ENCODE measurements at regions not wholly inside any gene's neighbourhood (a gene's known extent, or its start where the extent isn't known, plus 50 kb on each side); places are given as distances from the start of the nearest gene placed in this dataset.

GRCh38 chr12:131637986-131638385, 72.9 kb upstream of the SFSWAP start:
- Histone ChIP-seq H3K27ac (no peak overlapping the region), H3K4me1 (no peaks in the 10 kb centered on the region), H3K9me3 (no peaks in the 10 kb centered on the region), H3K4me3 (no peak overlapping the region), H3K27me3 (no peaks in the 10 kb centered on the region), H3K36me3 (no peaks in the 10 kb centered on the region)
- DNase-seq, result no peak
- no peak for TF ChIP-seq POLR2A (IDR thresholded peaks at IDR 0.05)
- TF ChIP-seq CTCF (IDR thresholded peaks at IDR 0.05), result no peak
- intact Hi-C loops (cut with DNase I; ENCODE audit: low total_unique reads), result no loop called here

- Histone ChIP-seq H3K4me1 (no peaks in the 10 kb centered on the region), H3K9me3 (no peaks in the 10 kb centered on the region), H3K27me3 (no peaks in the 10 kb centered on the region), H3K27ac (no peak overlapping the region), H3K4me3 (no peak overlapping the region), H3K36me3 (no peaks in the 10 kb centered on the region)
- intact Hi-C loops (cut with DNase I; ENCODE audit: low total_unique reads), result no loop called here
- no peak for DNase-seq
- TF ChIP-seq CTCF (IDR thresholded peaks at IDR 0.05) (no peak), POLR2A (IDR thresholded peaks at IDR 0.05) (no peak)
These were observed 71.5 kb upstream of the SFSWAP start for GRCh38 chr12:131639270-131639940.

- intact Hi-C loops (cut with DNase I; ENCODE audit: low total_unique reads), result no loop called here
- Histone ChIP-seq H3K4me3 (no peak overlapping the region), H3K27ac (no peak overlapping the region), H3K4me1 (no peaks in the 10 kb centered on the region), H3K36me3 (no peaks in the 10 kb centered on the region), H3K27me3 (no peaks in the 10 kb centered on the region), H3K9me3 (no peaks in the 10 kb centered on the region)
- no peak for TF ChIP-seq CTCF (IDR thresholded peaks at IDR 0.05)
- no peak for TF ChIP-seq POLR2A (IDR thresholded peaks at IDR 0.05)
- DNase-seq, result no peak
These were observed 70.4 kb upstream of the SFSWAP start for GRCh38 chr12:131640525-131640924.

- no peaks in the 10 kb centered on the region for H3K27me3 ChIP-seq
These were observed 69.6 kb upstream of the SFSWAP start for GRCh38 chr12:131641315-131641714.

More at GRCh38 chr12:131641315-131641714, 69.6 kb upstream of the SFSWAP start:
- Histone ChIP-seq H3K36me3 (no peaks in the 10 kb centered on the region), H3K4me3 (no peak overlapping the region), H3K4me1 (no peaks in the 10 kb centered on the region), H3K27ac (no peak overlapping the region), H3K9me3 (no peaks in the 10 kb centered on the region)
- DNase-seq, result no peak
- intact Hi-C loops (cut with DNase I; ENCODE audit: low total_unique reads), result no loop called here
- TF ChIP-seq POLR2A (IDR thresholded peaks at IDR 0.05) (no peak), CTCF (IDR thresholded peaks at IDR 0.05) (no peak)

All from uterus (tissue), 3 donors.